Muscle layer of duodenum (tissue), 2 donors: ENCODE measurements at regions not wholly inside any gene's neighbourhood (a gene's known extent, or its start where the extent isn't known, plus 50 kb on each side); places are given as distances from the start of the nearest gene placed in this dataset.

Experiments
- H3K27ac ChIP-seq: one replicate; pipeline ENCODE4 v1.7.0; 2013; ENCODE audit warnings: mild to moderate bottlenecking, low read length
- H3K27me3 ChIP-seq: one replicate; pipeline ENCODE4 v1.7.0; 2013; ENCODE audit warnings: low read depth, mild to moderate bottlenecking, control low read depth, low read length
- H3K36me3 ChIP-seq, 2 donors: one replicate each; pipeline ENCODE4 v1.7.0; 2013; ENCODE audit warnings: low read length in 2 of 2, control low read depth in 1 of 2, mild to moderate bottlenecking in 1 of 2; ENCODE audit not compliant: insufficient read depth in 2 of 2, control insufficient read depth in 1 of 2
- H3K4me1 ChIP-seq, 2 donors: one replicate each; pipeline ENCODE4 v1.7.0; 2013; ENCODE audit warnings: low read length in 2 of 2, mild to moderate bottlenecking in 2 of 2, control low read depth in 1 of 2, moderate library complexity in 1 of 2; ENCODE audit not compliant: insufficient read depth in 2 of 2, control insufficient read depth in 1 of 2
- H3K4me3 ChIP-seq, 2 donors: one replicate each; pipeline ENCODE4 v1.7.0; 2013; ENCODE audit warnings: low read length in 2 of 2, low read depth in 1 of 2, mild to moderate bottlenecking in 1 of 2
- H3K9me3 ChIP-seq, 2 donors: one replicate each; pipeline ENCODE4 v1.7.0; 2013; ENCODE audit warnings: low read length in 2 of 2, control low read depth in 1 of 2, mild to moderate bottlenecking in 1 of 2; ENCODE audit not compliant: control insufficient read depth in 1 of 2
- donor health status: healthy.

- Histone ChIP-seq H3K27ac (no peak overlapping the region), H3K4me1 (no peaks in the 10 kb centered on the region), H3K4me3 (no peak overlapping the region), H3K27me3 (no peaks in the 10 kb centered on the region), H3K9me3 (peaks cover 10 to 21% of the 10 kb centered on the region in 2 donors), H3K36me3 (no peaks in the 10 kb centered on the region)
Measured at GRCh38 chr3:193754719-193755118, 161.7 kb downstream of the OPA1 start.

GRCh38 chr3:193756536-193756935, 163.5 kb downstream of the OPA1 start:
- no peaks in the 10 kb centered on the region for H3K36me3 ChIP-seq
- H3K4me1 ChIP-seq = no peaks in the 10 kb centered on the region
- no peak overlapping the region for H3K4me3 ChIP-seq
- H3K27ac ChIP-seq = no peak overlapping the region
- no peaks in the 10 kb centered on the region for H3K27me3 ChIP-seq
- peaks cover 10 to 21% of the 10 kb centered on the region in 2 donors for H3K9me3 ChIP-seq

DNA sequence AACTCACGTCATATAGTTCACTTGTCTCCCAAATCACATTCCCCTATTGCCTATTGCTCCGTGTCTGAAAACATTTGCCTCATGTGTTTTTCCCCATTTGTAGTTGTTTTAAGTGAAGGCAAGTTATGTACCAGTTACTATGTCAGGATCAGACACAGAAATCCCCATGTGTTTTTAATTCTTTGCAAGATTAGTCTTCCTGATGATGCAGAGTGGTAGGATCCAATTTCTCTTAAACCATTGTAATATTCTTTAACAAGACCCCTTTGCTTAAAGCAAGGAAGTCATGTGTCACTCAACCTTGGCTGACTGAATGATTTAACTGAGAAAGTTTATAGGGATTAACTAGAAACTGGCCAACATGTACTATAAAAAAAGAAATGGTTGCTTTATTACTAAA, 164.4 kb downstream of the OPA1 start:
- no peaks in the 10 kb centered on the region for H3K36me3 ChIP-seq

GRCh38 chr3:193761969-193762368, 169.0 kb downstream of the OPA1 start:
- Histone ChIP-seq H3K36me3 (no peaks in the 10 kb centered on the region), H3K27me3 (no peaks in the 10 kb centered on the region), H3K27ac (no peak overlapping the region), H3K4me1 (no peaks in the 10 kb centered on the region), H3K9me3 (peaks cover 0 to 6% of the 10 kb centered on the region in 2 donors), H3K4me3 (no peak overlapping the region)

More for the DNA sequence above, 164.4 kb downstream of the OPA1 start:
- Histone ChIP-seq H3K4me3 (no peak overlapping the region), H3K27me3 (no peaks in the 10 kb centered on the region), H3K27ac (no peak overlapping the region), H3K9me3 (peaks cover 10 to 21% of the 10 kb centered on the region in 2 donors), H3K4me1 (no peaks in the 10 kb centered on the region)

DNA sequence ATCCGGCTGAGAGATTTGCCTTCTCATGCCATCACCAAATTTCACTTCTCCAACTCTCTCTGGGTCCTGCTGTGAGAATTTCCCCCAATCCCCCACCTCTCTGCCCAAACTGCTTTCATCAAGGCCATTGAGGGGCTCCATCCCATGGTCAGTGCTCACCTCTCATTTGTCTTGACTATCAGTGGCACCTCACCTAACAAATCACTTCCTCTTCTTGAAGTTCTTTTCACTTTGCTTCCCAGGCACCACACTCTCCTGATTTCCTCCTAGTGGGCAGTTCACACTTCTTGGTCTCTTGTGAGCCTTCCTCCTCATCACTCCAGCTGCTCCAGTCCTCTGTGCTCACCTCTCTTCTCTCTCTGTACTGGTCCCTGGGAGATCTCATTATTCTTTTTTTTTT, 169.6 kb downstream of the OPA1 start:
- no peaks in the 10 kb centered on the region for H3K4me1 ChIP-seq
- no peaks in the 10 kb centered on the region for H3K27me3 ChIP-seq
- H3K27ac ChIP-seq = no peak overlapping the region
- H3K4me3 ChIP-seq = no peak overlapping the region
- no peaks in the 10 kb centered on the region for H3K9me3 ChIP-seq
- no peaks in the 10 kb centered on the region for H3K36me3 ChIP-seq

- H3K27me3 ChIP-seq = no peaks in the 10 kb centered on the region
- no peaks in the 10 kb centered on the region for H3K9me3 ChIP-seq
- no peaks in the 10 kb centered on the region for H3K36me3 ChIP-seq
- no peaks in the 10 kb centered on the region for H3K4me1 ChIP-seq
- no peak overlapping the region for H3K27ac ChIP-seq
- no peak overlapping the region for H3K4me3 ChIP-seq
Measured at GRCh38 chr3:193764959-193765358, 172.0 kb downstream of the OPA1 start.

DNA sequence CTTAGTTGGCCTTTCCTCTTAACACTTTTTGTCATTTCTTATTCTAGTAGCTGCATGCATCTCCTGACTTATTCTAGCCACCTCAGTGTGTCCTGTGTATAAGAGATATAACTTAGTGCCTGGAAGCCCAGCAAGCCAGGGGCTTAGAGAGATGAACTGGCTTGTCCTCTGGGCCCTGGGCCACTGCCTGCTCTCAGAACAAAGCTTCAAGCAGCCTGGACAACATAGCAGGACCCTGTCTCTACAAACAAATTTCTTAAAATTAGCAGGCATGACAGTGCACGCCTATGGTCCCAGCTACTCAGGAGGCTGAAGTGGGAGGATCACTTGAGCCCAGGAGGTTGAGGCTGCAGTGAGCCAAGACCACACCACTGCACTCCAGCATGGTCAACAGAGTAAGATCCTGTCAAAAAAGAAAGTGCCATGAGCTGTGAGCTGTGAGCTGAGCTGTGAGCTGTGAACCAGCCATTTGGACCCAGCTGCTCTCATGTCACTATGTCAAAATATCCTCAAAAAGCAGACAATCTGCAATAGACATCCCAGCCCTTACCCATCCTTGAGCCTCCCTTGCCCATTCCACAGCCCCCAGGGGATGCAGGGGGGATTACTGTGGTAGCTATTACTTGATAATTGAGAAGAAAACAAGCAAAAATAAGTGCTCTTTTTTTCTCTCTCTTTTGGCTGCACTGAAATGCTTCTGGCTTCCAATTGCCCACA, 174.5 kb downstream of the OPA1 start:
- H3K9me3 ChIP-seq = no peaks in the 10 kb centered on the region
- no peaks in the 10 kb centered on the region for H3K36me3 ChIP-seq
- no peaks in the 10 kb centered on the region for H3K27me3 ChIP-seq
- no peak overlapping the region for H3K27ac ChIP-seq
- H3K4me1 ChIP-seq = no peaks in the 10 kb centered on the region
- H3K4me3 ChIP-seq = no peak overlapping the region

GRCh38 chr3:193768070-193768394, 175.0 kb downstream of the OPA1 start:
- Histone ChIP-seq H3K4me1 (no peaks in the 10 kb centered on the region), H3K36me3 (no peaks in the 10 kb centered on the region), H3K9me3 (no peaks in the 10 kb centered on the region), H3K27ac (no peak overlapping the region), H3K27me3 (no peaks in the 10 kb centered on the region), H3K4me3 (no peak overlapping the region)

GRCh38 chr3:193769437-193769836, 176.4 kb downstream of the OPA1 start:
- Histone ChIP-seq H3K9me3 (no peaks in the 10 kb centered on the region), H3K27me3 (no peaks in the 10 kb centered on the region), H3K36me3 (no peaks in the 10 kb centered on the region), H3K27ac (no peak overlapping the region), H3K4me3 (no peak overlapping the region), H3K4me1 (no peaks in the 10 kb centered on the region)

- H3K27ac ChIP-seq = no peak overlapping the region
- no peaks in the 10 kb centered on the region for H3K4me1 ChIP-seq
- no peaks in the 10 kb centered on the region for H3K36me3 ChIP-seq
- H3K4me3 ChIP-seq = no peak overlapping the region
- H3K9me3 ChIP-seq = no peaks in the 10 kb centered on the region
- no peaks in the 10 kb centered on the region for H3K27me3 ChIP-seq
Measured at GRCh38 chr3:193771011-193771652, 178.1 kb downstream of the OPA1 start.

- no peaks in the 10 kb centered on the region for H3K4me1 ChIP-seq
- H3K36me3 ChIP-seq = no peaks in the 10 kb centered on the region
- no peaks in the 10 kb centered on the region for H3K27me3 ChIP-seq
- H3K27ac ChIP-seq = no peak overlapping the region
- H3K4me3 ChIP-seq = no peak overlapping the region
- no peaks in the 10 kb centered on the region for H3K9me3 ChIP-seq
Measured at GRCh38 chr3:193771653-193772421, 178.8 kb downstream of the OPA1 start.
